MM.1S (cell line): ENCODE measurements at regions not wholly inside any gene's neighbourhood (a gene's known extent, or its start where the extent isn't known, plus 50 kb on each side); places are given as distances from the start of the nearest gene placed in this dataset.

Experiments
- DNase-seq: peaks from one replicate; pipeline ENCODE4 v3.0.0-alpha.2; 2015
- H2AFZ ChIP-seq: fragments of 300-600 bp; sonication (generic); 2 replicates; pipeline ENCODE4 v1.6.0; 2016; ENCODE audit warnings: antibody characterized with exemption, low read length
- H3F3A ChIP-seq: fragments of 300-600 bp; sonication (generic); 2 replicates; pipeline ENCODE4 v1.6.1; 2016; ENCODE audit warnings: mild to moderate bottlenecking, antibody characterized with exemption, low read length, moderate library complexity, mixed read lengths; ENCODE audit not compliant: insufficient read depth
- H3K27ac ChIP-seq: fragments of 300-600 bp; sonication (generic); 2 replicates; pipeline ENCODE4 v1.5.1; 2016; ENCODE audit warnings: mild to moderate bottlenecking, low read length
- H3K27me3 ChIP-seq: fragments of 300-600 bp; sonication (generic); replicated peaks from 2 replicates; pipeline ENCODE4 v1.6.0; 2016; ENCODE audit warnings: low read length; ENCODE audit not compliant: insufficient read depth
- H3K36me3 ChIP-seq: fragments of 300-600 bp; sonication (generic); replicated peaks from 2 replicates; pipeline ENCODE4 v1.6.1; 2016; ENCODE audit warnings: mild to moderate bottlenecking, low read length, mixed read lengths; ENCODE audit not compliant: insufficient read depth
- H3K4me1 ChIP-seq: fragments of 300-600 bp; sonication (generic); 2 replicates; pipeline ENCODE4 v1.6.1; 2016; ENCODE audit warnings: low read length, mixed read lengths
- H3K4me2 ChIP-seq: fragments of 300-600 bp; sonication (generic); 2 replicates; pipeline ENCODE4 v1.6.0; 2016; ENCODE audit warnings: low read depth, low read length
- H3K4me3 ChIP-seq: fragments of 300-600 bp; sonication (generic); 2 replicates; pipeline ENCODE4 v1.5.1; 2016; ENCODE audit warnings: low read length, mixed read lengths
- H3K79me2 ChIP-seq: fragments of 300-600 bp; sonication (generic); 2 replicates; pipeline ENCODE4 v1.6.1; 2016; ENCODE audit warnings: mixed run types, low read length, mixed read lengths
- H3K9ac ChIP-seq: fragments of 300-600 bp; sonication (generic); 2 replicates; pipeline ENCODE4 v1.6.1; 2016; ENCODE audit warnings: low read length, mixed read lengths
- H3K9me2 ChIP-seq: fragments of 300-600 bp; sonication (generic); replicated peaks from 2 replicates; pipeline ENCODE4 v1.6.1; 2016; ENCODE audit warnings: mild to moderate bottlenecking, low read length, mixed read lengths; ENCODE audit not compliant: insufficient read depth
- H3K9me3 ChIP-seq: fragments of 300-600 bp; sonication (generic); replicated peaks from 2 replicates; pipeline ENCODE4 v1.6.1; 2016; ENCODE audit warnings: mild to moderate bottlenecking, low read length, mixed read lengths; ENCODE audit not compliant: insufficient read depth
- H4K20me1 ChIP-seq: fragments of 300-600 bp; sonication (generic); 2 replicates; pipeline ENCODE4 v1.6.1; 2016; ENCODE audit warnings: mild to moderate bottlenecking, low read length, moderate library complexity, mixed read lengths; ENCODE audit not compliant: insufficient read depth
- EZH2 ChIP-seq: fragments of 300-600 bp; sonication (generic); optimal IDR thresholded peaks from 2 replicates; pipeline ENCODE3; 2017; ENCODE audit warnings: low read depth, mild to moderate bottlenecking, antibody characterized with exemption, low read length, mixed read lengths
- EZH2phosphoT487 ChIP-seq: fragments of 300-600 bp; sonication (generic); IDR thresholded peaks from 2 replicates; pipeline ENCODE4 v1.6.1; 2018; ENCODE audit warnings: antibody characterized with exemption, low read length
- TF ChIP-seq, protein P1 (sequence below): fragments of 300-600 bp; sonication (generic); IDR thresholded peaks from 2 replicates; pipeline ENCODE4 v1.5.1; 2016; ENCODE audit warnings: antibody characterized with exemption, low read length, mixed read lengths

DNA sequence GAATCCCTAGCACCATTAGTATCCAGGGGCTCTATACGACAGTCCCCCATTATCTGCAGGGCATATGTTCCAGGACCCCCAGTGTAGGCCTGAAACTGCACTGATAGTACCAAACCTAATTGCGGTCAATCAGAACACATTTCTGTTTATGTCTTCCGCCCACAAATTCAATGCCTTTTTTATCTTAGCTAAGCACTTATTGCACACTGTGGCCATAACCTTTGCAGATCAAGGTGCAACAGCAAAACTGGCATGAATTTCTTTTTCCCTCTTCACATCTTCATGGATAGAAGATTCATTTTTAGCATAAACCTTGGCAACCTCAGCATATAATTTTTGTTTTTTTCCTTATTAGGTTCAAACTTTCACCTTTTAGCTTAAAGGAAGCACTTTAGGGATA, 361.1 kb downstream of the DEPDC1B start:
- no peak for DNase-seq
- Histone ChIP-seq H3K9me3 (no peaks in the 10 kb centered on the region), H4K20me1 (no peaks in the 10 kb centered on the region; the same call in 1 of the 2 replicates), H3K36me3 (no peaks in the 10 kb centered on the region), H2AFZ (no peak overlapping the region), H3K4me3 (no peak overlapping the region), H3K79me2 (no peaks in the 10 kb centered on the region), H3K9ac (no peak overlapping the region), H3K4me2 (no peak overlapping the region), H3K9me2 (no peaks in the 10 kb centered on the region), H3K27ac (no peak overlapping the region), H3F3A (no peaks in the 10 kb centered on the region), H3K4me1 (no peaks in the 10 kb centered on the region), H3K27me3 (no peaks in the 10 kb centered on the region)
- TF ChIP-seq, protein P1, sequence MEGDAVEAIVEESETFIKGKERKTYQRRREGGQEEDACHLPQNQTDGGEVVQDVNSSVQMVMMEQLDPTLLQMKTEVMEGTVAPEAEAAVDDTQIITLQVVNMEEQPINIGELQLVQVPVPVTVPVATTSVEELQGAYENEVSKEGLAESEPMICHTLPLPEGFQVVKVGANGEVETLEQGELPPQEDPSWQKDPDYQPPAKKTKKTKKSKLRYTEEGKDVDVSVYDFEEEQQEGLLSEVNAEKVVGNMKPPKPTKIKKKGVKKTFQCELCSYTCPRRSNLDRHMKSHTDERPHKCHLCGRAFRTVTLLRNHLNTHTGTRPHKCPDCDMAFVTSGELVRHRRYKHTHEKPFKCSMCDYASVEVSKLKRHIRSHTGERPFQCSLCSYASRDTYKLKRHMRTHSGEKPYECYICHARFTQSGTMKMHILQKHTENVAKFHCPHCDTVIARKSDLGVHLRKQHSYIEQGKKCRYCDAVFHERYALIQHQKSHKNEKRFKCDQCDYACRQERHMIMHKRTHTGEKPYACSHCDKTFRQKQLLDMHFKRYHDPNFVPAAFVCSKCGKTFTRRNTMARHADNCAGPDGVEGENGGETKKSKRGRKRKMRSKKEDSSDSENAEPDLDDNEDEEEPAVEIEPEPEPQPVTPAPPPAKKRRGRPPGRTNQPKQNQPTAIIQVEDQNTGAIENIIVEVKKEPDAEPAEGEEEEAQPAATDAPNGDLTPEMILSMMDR = no peak
- TF ChIP-seq EZH2phosphoT487 (no peak), EZH2 (no peak)

DNA sequence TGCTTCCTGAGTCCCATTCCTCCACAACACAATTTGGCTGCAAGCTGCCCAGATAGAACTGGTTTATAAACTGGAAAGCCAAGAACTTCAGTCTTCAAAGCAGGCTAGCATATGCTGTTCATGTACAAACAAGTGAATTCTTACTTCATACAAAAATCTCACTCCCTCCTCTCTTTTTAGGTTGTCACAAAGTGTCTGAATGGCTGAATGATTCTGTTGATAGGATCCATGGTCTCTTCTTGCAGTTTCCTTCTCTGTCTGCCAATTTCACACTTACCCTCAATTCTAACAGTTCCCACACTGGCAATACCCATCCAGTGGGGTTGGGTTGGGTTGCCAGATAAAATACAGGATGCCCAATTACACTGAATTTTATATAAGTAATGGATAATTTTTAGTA, 363.5 kb downstream of the DEPDC1B start:
- H3K36me3 ChIP-seq = no peaks in the 10 kb centered on the region
- TF ChIP-seq EZH2phosphoT487 (no peak), EZH2 (no peak)
- TF ChIP-seq, protein P1 = no peak
- H3F3A ChIP-seq = no peaks in the 10 kb centered on the region
- H3K79me2 ChIP-seq = no peaks in the 10 kb centered on the region
- no peak overlapping the region for H3K9ac ChIP-seq
- no peak overlapping the region for H3K27ac ChIP-seq
- H3K4me3 ChIP-seq = no peak overlapping the region
- no peaks in the 10 kb centered on the region for H3K4me1 ChIP-seq
- DNase-seq = no peak
- H4K20me1 ChIP-seq = no peaks in the 10 kb centered on the region; the same call in 1 of the 2 replicates
- H3K4me2 ChIP-seq = no peak overlapping the region
- no peaks in the 10 kb centered on the region for H3K9me2 ChIP-seq
- H3K9me3 ChIP-seq = no peaks in the 10 kb centered on the region
- H2AFZ ChIP-seq = no peak overlapping the region
- H3K27me3 ChIP-seq = no peaks in the 10 kb centered on the region

DNA sequence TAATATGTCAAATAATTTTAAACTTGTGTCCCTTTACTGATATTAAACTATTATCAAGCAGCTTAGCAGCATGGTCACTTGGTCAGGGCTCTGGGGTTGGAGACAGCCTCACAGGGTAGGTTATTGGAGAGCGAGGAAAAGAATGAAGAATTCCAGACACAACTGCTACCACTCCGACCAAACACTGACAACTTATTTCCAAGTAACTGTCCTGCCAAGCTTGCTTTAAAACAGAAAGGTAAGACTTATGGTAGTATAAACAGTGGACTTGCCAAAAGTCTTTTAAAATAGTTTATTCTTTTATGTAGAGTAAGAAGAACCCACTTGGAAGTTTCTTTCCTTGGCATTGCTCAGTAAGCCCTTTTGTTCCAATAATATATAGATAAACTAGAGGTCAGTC, 364.1 kb downstream of the DEPDC1B start:
- no peaks in the 10 kb centered on the region for H3K9me3 ChIP-seq

More for the DNA sequence above, 364.1 kb downstream of the DEPDC1B start:
- Histone ChIP-seq H3K4me3 (no peak overlapping the region), H3K36me3 (no peaks in the 10 kb centered on the region), H3K9ac (no peak overlapping the region), H3K9me2 (no peaks in the 10 kb centered on the region), H3K27me3 (no peaks in the 10 kb centered on the region), H3K4me1 (no peaks in the 10 kb centered on the region), H3K79me2 (no peaks in the 10 kb centered on the region), H3F3A (no peaks in the 10 kb centered on the region), H2AFZ (no peak overlapping the region), H4K20me1 (no peaks in the 10 kb centered on the region; the same call in 1 of the 2 replicates), H3K4me2 (no peak overlapping the region), H3K27ac (no peak overlapping the region)
- no peak for DNase-seq
- TF ChIP-seq EZH2 (no peak), EZH2phosphoT487 (no peak)
- TF ChIP-seq, protein P1 = no peak
